ENCODE measurements at regions not wholly inside any gene's neighbourhood (a gene's known extent, or its start where the extent isn't known, plus 50 kb on each side); places are given as distances from the start of the nearest gene placed in this dataset.
"Not testable (repeated sequence)": the region's sequence is repeated elsewhere in the genome, so short reads cannot be mapped to it uniquely, and the experiment has no call there.

DNA sequence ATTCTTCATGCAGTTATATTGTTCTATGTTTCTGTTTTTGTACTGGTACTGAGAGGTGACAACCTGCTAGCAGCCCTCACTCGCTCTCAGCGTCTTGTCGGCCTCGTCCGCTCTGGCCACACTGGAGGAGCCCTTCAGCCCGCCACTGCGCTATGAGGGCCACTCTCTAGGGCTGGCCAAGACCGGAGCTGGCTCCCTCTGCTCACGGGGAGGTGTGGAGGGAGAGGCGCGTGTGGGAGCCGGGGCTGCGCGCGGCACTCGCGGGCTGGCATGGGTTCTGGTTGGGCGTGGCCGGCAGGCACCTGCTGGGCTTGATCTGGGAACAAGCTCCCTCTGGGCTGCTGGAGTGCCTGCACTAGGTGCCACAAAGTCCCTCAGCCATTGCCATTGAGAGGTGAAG lies 1323.8 kb upstream of the EYS start:
- TF ChIP-seq, protein P1, sequence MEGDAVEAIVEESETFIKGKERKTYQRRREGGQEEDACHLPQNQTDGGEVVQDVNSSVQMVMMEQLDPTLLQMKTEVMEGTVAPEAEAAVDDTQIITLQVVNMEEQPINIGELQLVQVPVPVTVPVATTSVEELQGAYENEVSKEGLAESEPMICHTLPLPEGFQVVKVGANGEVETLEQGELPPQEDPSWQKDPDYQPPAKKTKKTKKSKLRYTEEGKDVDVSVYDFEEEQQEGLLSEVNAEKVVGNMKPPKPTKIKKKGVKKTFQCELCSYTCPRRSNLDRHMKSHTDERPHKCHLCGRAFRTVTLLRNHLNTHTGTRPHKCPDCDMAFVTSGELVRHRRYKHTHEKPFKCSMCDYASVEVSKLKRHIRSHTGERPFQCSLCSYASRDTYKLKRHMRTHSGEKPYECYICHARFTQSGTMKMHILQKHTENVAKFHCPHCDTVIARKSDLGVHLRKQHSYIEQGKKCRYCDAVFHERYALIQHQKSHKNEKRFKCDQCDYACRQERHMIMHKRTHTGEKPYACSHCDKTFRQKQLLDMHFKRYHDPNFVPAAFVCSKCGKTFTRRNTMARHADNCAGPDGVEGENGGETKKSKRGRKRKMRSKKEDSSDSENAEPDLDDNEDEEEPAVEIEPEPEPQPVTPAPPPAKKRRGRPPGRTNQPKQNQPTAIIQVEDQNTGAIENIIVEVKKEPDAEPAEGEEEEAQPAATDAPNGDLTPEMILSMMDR (IDR thresholded peaks at IDR 0.05; ENCODE audit: control insufficient read depth, insufficient read depth, low read depth, low read length, missing control alignments): no peak
- no peak overlapping the region for H3K4me3 ChIP-seq (ENCODE audit: control insufficient read depth, low read depth, low read length)
- DNase-seq (ENCODE audit: low read depth): no peak

DNA sequence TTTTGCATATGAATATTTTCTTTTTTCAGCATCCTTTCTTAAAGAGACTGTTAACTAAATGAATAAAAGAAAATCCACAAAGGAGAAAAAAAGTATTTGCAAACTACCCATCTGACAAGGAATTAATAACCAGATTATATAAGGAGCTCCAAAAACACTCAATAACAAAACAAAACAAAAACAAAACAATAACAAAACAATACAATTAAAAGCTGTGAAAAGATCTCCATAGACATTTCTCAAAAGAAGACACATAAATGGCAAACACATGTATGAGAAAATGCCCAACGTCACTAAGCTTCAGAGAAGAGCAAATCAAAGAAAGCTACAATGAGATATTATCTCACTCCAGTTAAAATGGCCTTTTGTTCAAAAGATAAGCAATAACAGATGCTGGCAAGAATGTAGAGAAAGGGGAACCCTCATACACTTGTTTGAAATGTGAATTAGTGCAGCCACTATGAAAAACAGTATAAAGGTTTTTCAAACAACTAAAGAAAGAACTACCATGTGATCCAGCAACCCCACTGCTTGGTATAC lies 1310.0 kb upstream of the EYS start:
- TF ChIP-seq, protein P1 (IDR thresholded peaks at IDR 0.05; ENCODE audit: control insufficient read depth, insufficient read depth, low read depth, low read length, missing control alignments): no peak
- DNase-seq (ENCODE audit: low read depth): no peak
- H3K4me3 ChIP-seq (ENCODE audit: control insufficient read depth, low read depth, low read length): no peak overlapping the region

DNA sequence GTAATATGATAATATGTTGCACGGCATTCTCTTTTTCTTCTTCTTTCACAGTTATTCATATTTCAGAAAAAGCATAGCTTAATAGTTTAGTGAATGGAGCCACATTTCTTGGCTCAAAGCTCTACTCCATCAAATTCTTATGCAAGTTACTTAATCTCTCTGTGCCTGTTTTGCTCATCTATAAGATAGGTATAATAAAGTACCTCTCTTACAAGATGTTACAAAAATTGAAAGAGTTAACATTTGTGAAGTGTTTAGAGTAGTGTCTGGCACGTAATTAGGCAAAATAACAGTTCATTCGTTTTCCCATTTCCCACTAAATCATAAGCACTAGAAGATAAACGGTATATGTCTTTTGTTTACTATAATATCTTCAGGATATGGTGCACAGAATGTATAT lies 1304.4 kb upstream of the EYS start:
- H3K4me3 ChIP-seq (ENCODE audit: control insufficient read depth, low read depth, low read length): no peak overlapping the region
- DNase-seq (ENCODE audit: low read depth): no peak
- TF ChIP-seq, protein P1 (IDR thresholded peaks at IDR 0.05; ENCODE audit: control insufficient read depth, insufficient read depth, low read depth, low read length, missing control alignments): no peak

DNA sequence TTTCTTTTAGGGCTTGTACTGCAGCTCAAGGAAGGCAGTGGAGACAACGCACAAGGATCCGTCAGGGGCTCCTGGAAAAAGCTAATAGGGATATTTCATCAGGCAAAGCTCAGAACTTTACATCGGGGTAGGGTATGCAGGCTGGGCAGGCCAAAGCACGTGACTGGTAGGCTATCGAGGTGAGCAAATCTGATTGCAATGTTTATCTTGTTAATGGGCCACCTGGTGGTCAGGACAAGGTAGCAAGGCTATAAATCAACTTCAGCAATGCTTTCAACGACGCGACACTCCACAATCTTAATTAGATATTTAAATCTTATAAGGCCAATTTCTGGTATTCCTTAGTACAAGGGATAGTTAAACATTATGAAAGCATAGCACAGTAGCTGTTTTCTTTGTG lies 1302.8 kb upstream of the EYS start:
- TF ChIP-seq, protein P1 (IDR thresholded peaks at IDR 0.05; ENCODE audit: control insufficient read depth, insufficient read depth, low read depth, low read length, missing control alignments): no peak
- no peak overlapping the region for H3K4me3 ChIP-seq (ENCODE audit: control insufficient read depth, low read depth, low read length)
- DNase-seq (ENCODE audit: low read depth): no peak

DNA sequence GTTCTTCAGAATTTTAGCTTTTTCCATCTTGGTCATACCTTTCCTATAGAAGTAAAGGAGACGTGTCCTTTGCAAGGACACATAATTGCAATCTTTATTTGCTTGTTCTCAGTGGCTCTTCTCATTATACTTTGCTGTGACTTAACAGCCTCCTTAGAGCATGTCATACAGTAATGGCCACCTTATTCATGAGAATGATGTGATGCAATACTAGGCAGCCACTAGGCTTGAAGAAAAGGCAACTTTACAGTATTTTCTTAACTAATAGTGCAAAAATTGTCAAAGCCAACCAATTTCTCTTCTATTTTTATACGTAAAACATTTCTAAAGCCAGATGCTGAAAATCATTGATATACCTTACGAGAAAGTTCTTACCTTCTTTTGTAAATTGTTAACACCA lies 1296.8 kb upstream of the EYS start:
- no peak for DNase-seq (ENCODE audit: low read depth)
- no peak overlapping the region for H3K4me3 ChIP-seq (ENCODE audit: control insufficient read depth, low read depth, low read length)
- TF ChIP-seq, protein P1 (IDR thresholded peaks at IDR 0.05; ENCODE audit: control insufficient read depth, insufficient read depth, low read depth, low read length, missing control alignments): no peak

DNA sequence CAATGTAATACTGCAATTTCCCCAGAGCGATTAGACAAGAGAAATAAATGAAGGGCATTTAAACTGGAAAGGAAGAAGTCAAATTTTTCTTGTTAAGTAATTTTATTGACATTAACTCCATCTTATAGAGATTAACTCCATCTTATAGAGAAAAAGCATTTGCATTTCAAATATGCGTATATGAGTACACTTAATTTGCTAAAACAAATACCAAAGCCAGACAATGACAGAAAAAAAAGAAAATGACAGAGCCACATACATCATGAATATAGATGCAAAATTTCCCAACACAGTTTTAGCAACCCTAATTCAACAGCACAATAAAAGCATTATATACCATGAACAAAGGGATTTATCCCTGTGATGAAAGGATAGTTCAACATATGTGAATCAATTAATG lies 1293.1 kb upstream of the EYS start:
- DNase-seq (ENCODE audit: low read depth): no peak
- TF ChIP-seq, protein P1 (IDR thresholded peaks at IDR 0.05; ENCODE audit: control insufficient read depth, insufficient read depth, low read depth, low read length, missing control alignments): no peak
- no peak overlapping the region for H3K4me3 ChIP-seq (ENCODE audit: control insufficient read depth, low read depth, low read length)

DNA sequence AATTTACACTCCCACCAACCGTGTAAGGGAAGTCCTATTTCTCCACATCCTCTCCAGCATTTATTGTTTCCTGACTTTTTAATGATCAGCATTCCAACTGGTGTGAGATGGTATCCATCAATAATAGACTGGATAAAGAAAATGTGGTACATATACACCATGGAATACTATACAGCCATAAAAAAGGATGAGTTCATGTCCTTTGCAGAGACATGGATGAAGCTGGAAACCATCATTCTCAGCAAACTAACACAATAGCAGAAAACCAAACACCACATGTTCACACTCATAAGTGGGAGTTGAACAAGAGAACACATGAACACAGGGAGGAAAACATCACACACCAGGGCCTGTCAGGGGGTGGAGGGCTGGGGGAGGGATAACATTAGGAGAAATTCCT lies 1290.6 kb upstream of the EYS start:
- not testable (repeated sequence) for DNase-seq (ENCODE audit: low read depth); H3K4me3 ChIP-seq (ENCODE audit: control insufficient read depth, low read depth, low read length)

Data from AG09309 (cell line).